ENCODE measurements at regions not wholly inside any gene's neighbourhood (a gene's known extent, or its start where the extent isn't known, plus 50 kb on each side); places are given as distances from the start of the nearest gene placed in this dataset.
A peak's percentile ranks its signal among the peaks of the same experiment; 100 is the strongest.

DNA sequence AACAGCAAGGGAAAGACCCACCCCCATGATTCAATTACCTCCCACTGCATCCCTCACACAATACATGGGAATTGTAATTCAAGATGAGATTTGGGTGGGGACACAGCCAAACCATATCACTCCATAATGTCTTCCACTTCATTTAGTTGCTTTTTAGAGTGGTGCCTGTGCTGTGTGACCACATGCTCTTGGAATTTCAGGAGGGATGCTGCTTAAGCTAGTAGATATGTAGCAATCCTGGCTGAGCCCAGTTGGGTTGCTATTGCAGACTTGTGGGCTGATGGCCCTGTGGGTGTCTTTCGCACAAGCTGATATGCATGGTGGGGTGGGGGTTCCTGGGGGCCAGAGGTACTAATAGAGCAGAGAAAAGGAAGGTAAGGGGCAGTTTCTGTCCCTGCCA is 160.4 kb upstream of the SYT6 start:
- no peak for DNase-seq

DNA sequence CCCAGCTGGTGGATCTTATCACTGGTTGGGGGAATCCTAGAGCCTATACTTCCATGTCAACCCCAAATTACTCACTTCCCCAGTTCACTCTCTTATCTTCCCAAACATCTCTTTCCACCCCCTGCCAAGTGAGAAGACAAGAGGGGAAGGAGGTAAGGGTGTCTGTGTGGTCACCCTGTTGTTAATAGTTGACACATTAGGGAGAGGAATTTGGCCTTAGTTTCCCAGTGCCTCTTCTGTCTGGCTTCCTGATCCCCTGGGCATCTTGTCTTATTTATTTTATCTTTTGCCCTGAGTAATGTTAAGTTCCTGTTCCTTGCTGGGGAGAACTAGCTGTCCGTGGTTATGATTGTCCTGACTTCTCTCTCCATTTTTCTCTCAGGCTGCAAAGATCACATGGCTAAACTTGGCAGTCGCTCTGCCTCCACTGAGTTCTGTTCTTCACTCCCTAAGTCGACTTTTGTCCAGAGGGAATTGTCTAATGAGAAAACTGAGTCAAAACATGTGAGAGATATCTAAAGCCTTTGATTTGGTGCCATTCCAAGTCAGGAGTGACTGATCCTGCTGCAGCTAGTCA is 157.1 kb upstream of the SYT6 start:
- DNase-seq, result no peak

- no peak for DNase-seq
These were observed 149.2 kb upstream of the SYT6 start for GRCh38 chr1:114302821-114303220.

DNA sequence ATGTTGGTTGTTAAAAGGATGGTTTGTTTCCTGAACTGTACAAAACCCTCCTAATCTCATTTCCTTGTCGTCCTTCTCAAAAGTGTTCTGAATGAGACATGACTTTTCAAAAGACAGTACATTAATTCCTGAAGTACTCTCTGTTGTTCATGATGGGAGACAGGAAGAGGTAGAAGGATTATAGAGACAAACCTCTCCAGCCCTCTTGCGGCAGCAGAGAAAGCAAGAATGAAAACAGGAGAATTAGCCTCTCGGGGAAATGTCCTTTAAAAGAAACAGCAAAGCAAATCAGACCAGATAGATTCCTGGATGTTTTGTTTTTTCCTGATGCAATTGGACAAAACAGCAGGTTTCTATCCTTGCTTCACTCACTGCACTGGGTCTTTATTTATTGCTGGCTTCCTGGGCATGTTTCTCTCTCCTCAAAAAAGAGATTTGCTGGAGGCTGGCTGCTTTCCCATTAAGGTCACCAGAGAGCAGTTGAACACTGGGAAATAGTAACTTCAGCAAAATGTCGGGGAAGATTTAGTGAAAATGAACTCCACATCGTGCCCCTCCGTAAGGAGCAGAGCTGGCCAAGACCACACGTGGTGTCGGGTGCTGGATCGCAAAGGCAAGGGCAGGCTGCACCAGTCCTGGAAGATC is 145.8 kb upstream of the SYT6 start:
- peak; percentile 61 for DNase-seq

GRCh38 chr1:114298008-114298407 is 144.3 kb upstream of the SYT6 start:
- DNase-seq, result no peak

GRCh38 chr1:114296413-114296812 is 142.7 kb upstream of the SYT6 start:
- DNase-seq, result no peak

- DNase-seq, result no peak
These were observed 141.7 kb upstream of the SYT6 start for GRCh38 chr1:114295321-114295720.

- no peak for DNase-seq
These were observed 139.2 kb upstream of the SYT6 start for GRCh38 chr1:114292835-114293234.

GRCh38 chr1:114292194-114292593 is 138.5 kb upstream of the SYT6 start:
- DNase-seq, result no peak

DNA sequence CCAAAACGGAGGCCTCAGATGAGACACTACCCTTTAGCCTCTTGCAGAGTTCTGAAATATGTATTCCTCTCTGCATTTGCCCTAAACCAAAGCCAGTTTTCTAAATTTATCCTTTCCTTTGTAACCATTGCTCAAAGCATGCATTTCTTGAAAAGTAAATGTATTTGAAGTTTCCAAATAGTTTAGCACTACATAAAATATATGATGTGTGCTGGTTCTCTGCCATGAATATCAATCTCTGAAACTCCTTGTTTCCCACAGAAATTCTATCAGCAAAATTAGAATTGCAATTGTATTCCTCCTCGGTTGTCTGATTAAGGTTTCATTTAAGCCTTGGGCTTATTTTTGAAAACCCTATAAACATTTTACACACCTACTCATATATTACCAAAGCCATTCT is 137.1 kb upstream of the SYT6 start:
- no peak for DNase-seq

- DNase-seq, result no peak
These were observed 136.7 kb upstream of the SYT6 start for GRCh38 chr1:114290341-114290740.

- DNase-seq, result no peak
These were observed 136.2 kb upstream of the SYT6 start for GRCh38 chr1:114289824-114290223.

DNA sequence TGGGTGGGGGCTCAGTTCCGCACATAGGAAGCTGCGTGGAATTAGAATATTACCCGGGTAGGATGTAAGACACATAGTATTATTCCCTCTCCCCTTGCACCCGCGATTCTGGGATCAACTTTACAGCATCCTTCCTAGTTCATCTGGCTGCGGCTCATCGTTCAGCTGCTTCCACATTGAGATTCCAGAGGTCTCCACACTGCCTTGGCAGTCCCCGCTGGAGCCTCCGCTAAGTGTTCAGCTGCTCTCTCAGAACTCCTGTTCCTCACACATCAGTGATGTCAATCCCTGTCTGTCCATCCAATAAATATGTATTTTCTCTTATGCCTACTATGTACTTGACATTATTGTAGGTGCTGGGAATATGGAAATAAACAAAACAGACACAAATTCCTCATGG is 135.6 kb upstream of the SYT6 start:
- no peak for DNase-seq

GRCh38 chr1:114286960-114287359 is 133.3 kb upstream of the SYT6 start:
- DNase-seq, result no peak

DNA sequence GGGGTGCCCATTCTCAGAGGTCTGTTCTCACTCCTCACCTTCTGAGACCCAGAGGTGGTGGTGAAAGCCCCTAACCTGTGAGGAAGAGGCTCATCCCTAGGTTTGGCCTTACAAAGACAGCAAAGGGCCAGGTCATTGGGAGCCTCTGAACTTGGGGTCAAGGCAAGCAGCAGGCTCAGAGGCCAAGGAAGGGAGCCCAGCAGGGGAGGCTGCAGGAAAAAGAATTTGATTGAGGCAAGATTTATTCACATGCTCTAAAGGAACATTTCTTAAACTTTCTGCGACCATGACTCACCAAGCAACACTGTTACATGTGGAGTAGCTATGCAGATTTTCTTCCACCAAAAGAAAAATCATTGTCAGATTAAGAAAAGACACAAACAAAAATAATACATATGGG is 132.5 kb upstream of the SYT6 start:
- no peak for DNase-seq

- DNase-seq, result peak; percentile 89
These were observed 129.2 kb upstream of the SYT6 start for GRCh38 chr1:114282751-114283403.

DNA sequence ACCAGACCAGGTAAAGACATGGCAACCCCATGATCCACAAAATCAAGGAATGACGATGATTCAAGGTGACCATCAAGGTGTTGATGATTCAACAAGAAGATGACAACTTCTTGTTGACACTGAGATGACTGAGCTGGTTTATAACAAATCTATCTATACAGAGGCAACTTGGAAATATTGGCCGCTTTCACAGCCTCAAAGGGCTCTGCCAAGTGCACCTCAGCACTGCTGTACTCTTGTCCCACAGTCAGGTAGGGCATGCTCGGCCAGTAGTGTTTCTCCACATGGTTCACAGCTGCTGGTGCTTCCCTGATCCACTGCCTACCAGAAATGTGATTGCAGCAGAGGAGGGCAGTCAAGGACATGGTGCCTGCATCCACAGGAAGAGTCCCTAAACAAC is 125.2 kb upstream of the SYT6 start:
- DNase-seq, result no peak

DNA sequence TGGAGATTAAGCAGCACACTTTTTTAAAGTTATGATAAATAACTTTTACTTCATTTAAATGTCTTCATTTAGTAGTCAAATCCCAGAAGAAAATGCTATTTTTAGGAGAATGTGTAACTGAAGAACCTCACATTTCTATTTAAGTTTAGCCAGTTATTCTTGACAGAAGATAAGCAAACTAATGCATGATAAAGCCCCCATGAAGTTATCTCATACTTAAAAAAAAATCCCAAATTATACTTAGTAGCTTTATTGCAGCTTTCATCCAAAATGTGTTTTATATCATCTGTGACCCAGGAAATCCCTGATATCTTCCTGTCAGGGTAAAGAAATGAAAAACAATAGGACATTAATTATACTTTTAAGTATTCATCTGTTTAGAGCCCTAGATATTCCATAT is 124.8 kb upstream of the SYT6 start:
- no peak for DNase-seq

- DNase-seq, result no peak
These were observed 121.1 kb upstream of the SYT6 start for GRCh38 chr1:114274621-114275317.

DNA sequence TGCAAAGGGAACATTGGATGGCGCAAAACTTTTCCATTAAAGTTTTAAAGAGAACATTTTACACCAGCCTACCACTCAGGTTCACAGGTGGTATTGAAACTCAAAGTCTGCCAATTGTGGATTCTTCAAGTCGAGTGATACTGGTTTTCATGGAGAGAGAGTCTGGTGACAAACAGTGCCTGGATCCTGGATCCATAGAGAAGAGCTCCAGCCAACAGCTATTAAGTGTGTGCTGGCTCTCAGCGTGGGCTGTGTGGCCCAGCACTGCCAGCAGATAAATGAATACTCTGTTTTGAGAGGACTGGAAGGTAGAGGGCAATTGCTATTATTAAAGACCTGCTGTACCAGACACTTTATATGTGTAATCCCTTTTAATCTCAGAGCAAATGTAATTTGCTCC is 118.9 kb upstream of the SYT6 start:
- DNase-seq, result no peak

GRCh38 chr1:114270718-114271117 is 117.0 kb upstream of the SYT6 start:
- DNase-seq, result no peak

DNA sequence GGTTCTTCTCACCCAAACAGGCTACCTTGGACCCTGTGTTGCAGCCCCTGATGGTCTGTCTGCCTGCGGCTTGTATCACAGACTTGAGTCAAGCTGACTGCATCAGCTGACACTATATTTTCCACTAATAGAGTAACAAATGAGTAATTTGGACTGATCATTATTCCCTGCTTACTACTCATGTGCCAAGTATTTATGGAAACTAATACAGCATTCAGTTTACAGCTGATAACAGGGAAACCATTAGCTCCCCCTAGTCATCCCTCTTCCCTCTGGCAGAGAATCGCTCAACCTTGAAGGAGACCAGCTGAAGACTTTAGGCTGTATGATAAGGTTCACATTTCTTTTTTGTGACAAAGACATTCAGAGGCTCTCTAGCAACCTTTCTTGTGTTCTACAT is 116.6 kb upstream of the SYT6 start:
- no peak for DNase-seq

GRCh38 chr1:114269539-114269938 is 115.9 kb upstream of the SYT6 start:
- no peak for DNase-seq

Measured in left kidney (tissue), 1 donor.